Fibroblast of skin of abdomen (primary cell): ENCODE measurements at regions not wholly inside any gene's neighbourhood (a gene's known extent, or its start where the extent isn't known, plus 50 kb on each side); places are given as distances from the start of the nearest gene placed in this dataset.

ENCODE experiments used
- DNase-seq: peaks from one replicate; pipeline ENCODE4 v3.0.0-alpha.2; 2013

GRCh38 chr22:34437140-34437539 lies 516.9 kb upstream of the LARGE1 start:
- no peak for DNase-seq

GRCh38 chr22:34454598-34454997 lies 534.3 kb upstream of the LARGE1 start:
- no peak for DNase-seq

GRCh38 chr22:34462795-34463194 lies 542.5 kb upstream of the LARGE1 start:
- no peak for DNase-seq

- DNase-seq, result no peak
Measured at GRCh38 chr22:34475886-34476285, 555.6 kb upstream of the LARGE1 start.

GRCh38 chr22:34476762-34477161 lies 556.5 kb upstream of the LARGE1 start:
- no peak for DNase-seq

GRCh38 chr22:34481090-34481489 lies 560.8 kb upstream of the LARGE1 start:
- DNase-seq, result no peak

GRCh38 chr22:34486381-34486780 lies 566.1 kb upstream of the LARGE1 start:
- DNase-seq, result no peak

- no peak for DNase-seq
Measured at GRCh38 chr22:34489861-34490260, 569.6 kb upstream of the LARGE1 start.

- no peak for DNase-seq
Measured at GRCh38 chr22:34490886-34491285, 570.6 kb upstream of the LARGE1 start.

- no peak for DNase-seq
Measured at GRCh38 chr22:34493486-34493885, 572.5 kb upstream of the ISX start.

GRCh38 chr22:34501366-34501965 lies 564.5 kb upstream of the ISX start:
- no peak for DNase-seq

GRCh38 chr22:34502821-34503220 lies 563.1 kb upstream of the ISX start:
- no peak for DNase-seq

- no peak for DNase-seq
Measured at GRCh38 chr22:34508797-34509196, 557.2 kb upstream of the ISX start.

- DNase-seq, result no peak
Measured at GRCh38 chr22:34526681-34527080, 539.3 kb upstream of the ISX start.

GRCh38 chr22:34534101-34534500 lies 531.9 kb upstream of the ISX start:
- DNase-seq, result no peak

GRCh38 chr22:34567367-34567766 lies 498.6 kb upstream of the ISX start:
- DNase-seq, result no peak

GRCh38 chr22:34570408-34570807 lies 495.6 kb upstream of the ISX start:
- DNase-seq, result no peak

GRCh38 chr22:34579519-34579918 lies 486.4 kb upstream of the ISX start:
- no peak for DNase-seq

GRCh38 chr22:34587357-34588356 lies 478.3 kb upstream of the ISX start:
- no peak for DNase-seq

- no peak for DNase-seq
Measured at GRCh38 chr22:34588871-34589545, 476.9 kb upstream of the ISX start.

GRCh38 chr22:34592123-34592740 lies 473.7 kb upstream of the ISX start:
- DNase-seq, result no peak

GRCh38 chr22:34599567-34599966 lies 466.4 kb upstream of the ISX start:
- no peak for DNase-seq

- DNase-seq, result no peak
Measured at GRCh38 chr22:34604312-34604711, 461.6 kb upstream of the ISX start.
